MM.1S (cell line): ENCODE measurements at regions not wholly inside any gene's neighbourhood (a gene's known extent, or its start where the extent isn't known, plus 50 kb on each side); places are given as distances from the start of the nearest gene placed in this dataset.

Experiments used
- CTCF ChIP-seq: fragments of 300-600 bp; sonication (generic); IDR thresholded peaks from 2 replicates; pipeline ENCODE4 v1.5.1; 2016; ENCODE audit warnings: antibody characterized with exemption, low read length, mixed read lengths
- EZH2 ChIP-seq: fragments of 300-600 bp; sonication (generic); optimal IDR thresholded peaks from 2 replicates; pipeline ENCODE3; 2017; ENCODE audit warnings: low read depth, mild to moderate bottlenecking, antibody characterized with exemption, low read length, mixed read lengths
- EZH2phosphoT487 ChIP-seq: fragments of 300-600 bp; sonication (generic); IDR thresholded peaks from 2 replicates; pipeline ENCODE4 v1.6.1; 2018; ENCODE audit warnings: antibody characterized with exemption, low read length

- no peak for TF ChIP-seq EZH2
- no peak for TF ChIP-seq CTCF
- no peak for TF ChIP-seq EZH2phosphoT487
Measured at GRCh38 chr4:57355101-57355665, 245.0 kb upstream of the IGFBP7 start.
